K562 (cell line): ENCODE measurements at regions not wholly inside any gene's neighbourhood (a gene's known extent, or its start where the extent isn't known, plus 50 kb on each side); places are given as distances from the start of the nearest gene placed in this dataset.

Source experiments
- ATAC-seq: fragments of 200-7000 bp; cut with Tn5 transposase; 3 replicates; pipeline ENCODE4 v1.9.1; 2020; ENCODE audit warnings: moderate library complexity
- BruUV-seq: library from RNA; stranded (reverse); fragments of 400-500 nt; replicated peaks from 2 replicates; lab custom pipeline; 2021; lab: Mats Ljungman, UMichigan
- CTCF ChIA-PET: fragments of 300-600 bp; formaldehyde crosslinking; extraction: SDS; loops from one replicate; lab custom pipeline; 2021; ENCODE audit warnings: low intra/inter-chr PET ratio; lab: Yijun Ruan, JAX
- POLR2A ChIA-PET: fragments of 300-600, 350-650 bp; sonication (Branson Sonifier 250); formaldehyde crosslinking; extraction: SDS; loops from one replicate; lab custom pipeline; 2021; ENCODE audit warnings: antibody characterized with exemption, inconsistent platforms; lab: Yijun Ruan, JAX
- DNase-seq, 4 experiments: peaks; one replicate each; pipeline versions ENCODE4 v3.0.0 to v3.0.0-alpha.2; 2011 to 2018; ENCODE audit warnings: low spot score in 3 of 4, mixed read lengths in 3 of 4; ENCODE audit errors: extremely low read depth in 1 of 4
- FAIRE-seq: peaks from 2 replicates; lab custom pipeline; 2011; peaks lifted over from hg19 to GRCh38; lab: Jason Lieb, UNC
- H2AFZ ChIP-seq: 2 replicates; pipeline ENCODE4 v1.6.0; 2011; ENCODE audit warnings: low read depth, low read length, control low read depth, inconsistent platforms
- H3K27ac ChIP-seq: fragments of 200-600 bp; 3 replicates; pipeline ENCODE4 v1.8.0; 2011; ENCODE audit warnings: low read depth, mild to moderate bottlenecking, control low read depth, inconsistent platforms, low read length, moderate library complexity, mixed read lengths; ENCODE audit errors: extremely low read depth
- H3K27me3 ChIP-seq, 2 experiments: fragments of 300-600 bp in 1 of 2; 2 replicates in 1 of 2; 3 replicates in 1 of 2; pipeline versions ENCODE4 v1.6.0 to v1.8.0; 2011; ENCODE audit warnings: inconsistent platforms in 2 of 2, low read length in 2 of 2, mild to moderate bottlenecking in 1 of 2, mixed read lengths in 1 of 2, moderate library complexity in 1 of 2; ENCODE audit not compliant: control insufficient read depth in 2 of 2, insufficient read depth in 2 of 2
- H3K36me3 ChIP-seq: fragments of 300-600 bp; 3 replicates; pipeline ENCODE4 v1.8.0; 2011; ENCODE audit warnings: mild to moderate bottlenecking, low read length, inconsistent platforms; ENCODE audit not compliant: control insufficient read depth, insufficient read depth
- H3K4me1 ChIP-seq, 2 experiments: fragments of 200-600 bp in 1 of 2; replicated peaks in 1 of 2; 2 replicates in 1 of 2; 3 replicates in 1 of 2; pipeline versions ENCODE4 v1.5.1 to v1.8.0; 2011; ENCODE audit warnings: inconsistent platforms in 2 of 2, low read length in 2 of 2, mild to moderate bottlenecking in 1 of 2, mixed read lengths in 1 of 2, moderate library complexity in 1 of 2; ENCODE audit not compliant: control insufficient read depth in 2 of 2, insufficient read depth in 2 of 2
- H3K4me2 ChIP-seq: 2 replicates; pipeline ENCODE4 v1.6.1; 2011; ENCODE audit warnings: low read length, control low read depth, inconsistent platforms, mixed read lengths; ENCODE audit not compliant: insufficient read depth
- H3K4me3 ChIP-seq: fragments of 200-600 bp; sonication (generic), shearing (Covaris generic); 2 replicates; pipeline ENCODE4 v1.5.1; 2016; ENCODE audit warnings: control low read depth, inconsistent platforms
- H3K79me2 ChIP-seq: fragments of 200-600 bp; 3 replicates; pipeline ENCODE4 v1.8.0; 2011; ENCODE audit warnings: low read length, inconsistent platforms; ENCODE audit not compliant: control insufficient read depth, insufficient read depth
- H3K9ac ChIP-seq, 2 experiments: 2 replicates each; pipeline versions ENCODE4 v1.6.0 to v1.6.1; 2011; ENCODE audit warnings: low read depth in 2 of 2, low read length in 2 of 2, control low read depth in 1 of 2, inconsistent platforms in 1 of 2, mild to moderate bottlenecking in 1 of 2, mixed read lengths in 1 of 2; ENCODE audit not compliant: insufficient read depth in 1 of 2
- H3K9me1 ChIP-seq: one replicate; pipeline ENCODE4 v1.6.0; 2011; ENCODE audit warnings: inconsistent platforms, mild to moderate bottlenecking, low read length, moderate library complexity; ENCODE audit not compliant: control insufficient read depth, insufficient read depth
- H3K9me3 ChIP-seq: replicated peaks from 2 replicates; pipeline ENCODE4 v1.5.1; 2011; ENCODE audit warnings: low read depth, low read length, inconsistent platforms; ENCODE audit not compliant: control insufficient read depth, insufficient read depth
- H4K20me1 ChIP-seq: replicated peaks from 2 replicates; pipeline ENCODE4 v1.6.1; 2011; ENCODE audit warnings: low read length, inconsistent platforms, mixed read lengths; ENCODE audit not compliant: control insufficient read depth, insufficient read depth
- ARID2 ChIP-seq: fragments of 450-650 bp; IDR thresholded peaks from 2 replicates; pipeline ENCODE4 v1.6.1; 2017; ENCODE audit warnings: antibody characterized with exemption, mild to moderate bottlenecking
- BCLAF1 ChIP-seq, 2 experiments: fragments of 450-650 bp in 1 of 2; IDR thresholded peaks; 2 replicates each; pipeline ENCODE4 v1.6.1; 2011 to 2017; ENCODE audit warnings: low read depth in 2 of 2, antibody characterized with exemption in 1 of 2, borderline replicate concordance in 1 of 2, low read length in 1 of 2, mild to moderate bottlenecking in 1 of 2, mixed read lengths in 1 of 2; ENCODE audit not compliant: control insufficient read depth in 1 of 2
- CBX2 ChIP-seq: fragments of 200-600 bp; sonication (generic); IDR thresholded peaks from one replicate; pipeline ENCODE4 v1.6.1; 2012; ENCODE audit warnings: mild to moderate bottlenecking, low read length, inconsistent platforms; ENCODE audit not compliant: insufficient read depth, poor library complexity, severe bottlenecking
- HMBOX1 ChIP-seq: sonication (generic); IDR thresholded peaks from 2 replicates; pipeline ENCODE4 v1.6.1; 2016
- NFYB ChIP-seq: IDR thresholded peaks from 2 replicates; pipeline ENCODE4 v1.6.1; 2011; ENCODE audit warnings: mild to moderate bottlenecking, moderate library complexity; ENCODE audit not compliant: insufficient read length; ENCODE audit errors: extremely low read depth
- NR4A1 ChIP-seq, 2 experiments: fragments of 250-450 bp in 1 of 2; fragments of 450-650 bp in 1 of 2; sonication (Bioruptor Pico) in 1 of 2; IDR thresholded peaks; 2 replicates each; pipeline versions ENCODE4 v1.4.0 to v1.6.1; 2016 to 2020; ENCODE audit warnings: mild to moderate bottlenecking in 2 of 2, missing compliant biosample characterization in 1 of 2, missing genetic modification characterization in 1 of 2, moderate library complexity in 1 of 2
- PHB2 ChIP-seq: fragments of 450-650 bp; IDR thresholded peaks from 2 replicates; pipeline ENCODE4 v1.6.1; 2017; ENCODE audit warnings: low read depth
- PPARD ChIP-seq: fragments of 250-450 bp; sonication (Bioruptor Pico); IDR thresholded peaks from 2 replicates; pipeline ENCODE4 v1.8.0; 2022; ENCODE audit warnings: inconsistent platforms, mild to moderate bottlenecking, moderate library complexity
- PRDM10 ChIP-seq: fragments of 450-650 bp; IDR thresholded peaks from 2 replicates; pipeline ENCODE4 v1.6.1; 2018; ENCODE audit not compliant: partially characterized antibody
- RHOXF2B ChIP-seq: fragments of 250-450 bp; sonication (Bioruptor Pico); conservative IDR thresholded peaks from 2 replicates; pipeline ENCODE4 v1.5.1; 2021
- SAFB ChIP-seq: fragments of 200-400 bp; formaldehyde crosslinking; IDR thresholded peaks from 2 replicates; pipeline ENCODE4 v1.6.1; 2017; ENCODE audit warnings: low read depth, low read length, borderline replicate concordance
- SNIP1 ChIP-seq: fragments of 450-650 bp; IDR thresholded peaks from 2 replicates; pipeline ENCODE4 v1.7.1; 2017; ENCODE audit warnings: low read depth, mild to moderate bottlenecking
- ZBTB8A ChIP-seq: fragments of 450-650 bp; IDR thresholded peaks from 2 replicates; pipeline ENCODE4 v1.6.1; 2018; ENCODE audit warnings: mild to moderate bottlenecking, moderate library complexity; ENCODE audit not compliant: partially characterized antibody
- WGBS: fragments of 100-300 bp; shearing (Covaris generic); methylation state at CpG from one replicate; pipeline ENCODE4 v1.1.6; 2016; ENCODE audit warnings: low coverage, mixed read lengths; ENCODE audit not compliant: insufficient coverage; ENCODE audit errors: missing lambda C conversion rate; 5-methylcytosine and 5-hydroxymethylcytosine counted together
- in situ Hi-C: fragments of 300-500 bp; cut with MboI; formaldehyde crosslinking; loops from 4 replicates; pipeline ENCODE4 v1.15.0; 2018; ENCODE audit warnings: inconsistent platforms, mixed read lengths
- intact Hi-C: fragments of 100-400 bp; cut with micrococcal nuclease; formaldehyde crosslinking; loops from 2 replicates; pipeline ENCODE4 v1.14.2; 2022

DNA sequence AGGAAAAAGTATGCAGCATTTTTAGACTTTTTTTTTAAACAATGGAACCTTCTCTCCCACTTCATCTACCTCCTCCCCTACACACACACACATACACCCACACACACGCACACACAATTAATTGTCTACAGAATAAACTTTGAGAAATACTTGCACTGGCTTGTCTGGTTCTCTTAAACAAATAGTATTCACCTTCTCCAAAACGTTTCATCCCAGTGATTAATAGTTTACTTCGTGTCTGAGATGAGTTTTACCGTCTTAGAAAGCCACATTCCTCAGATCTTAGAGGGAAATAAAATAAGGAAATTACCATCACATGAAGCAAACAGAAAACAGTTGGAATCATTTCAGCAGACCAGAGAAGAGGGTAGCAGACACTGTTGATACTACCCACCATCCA lies 570.6 kb upstream of the CLINT1 start (continued):
- TF ChIP-seq PRDM10 (no peak), PHB2 (no peak), NR4A1 (CRISPR knock-in tag; IDR thresholded peaks at IDR 0.05) (no peak), NR4A1 (tag; IDR thresholded peaks at IDR 0.05) (no peak), RHOXF2B (CRISPR knock-in tag) (no peak)

DNA sequence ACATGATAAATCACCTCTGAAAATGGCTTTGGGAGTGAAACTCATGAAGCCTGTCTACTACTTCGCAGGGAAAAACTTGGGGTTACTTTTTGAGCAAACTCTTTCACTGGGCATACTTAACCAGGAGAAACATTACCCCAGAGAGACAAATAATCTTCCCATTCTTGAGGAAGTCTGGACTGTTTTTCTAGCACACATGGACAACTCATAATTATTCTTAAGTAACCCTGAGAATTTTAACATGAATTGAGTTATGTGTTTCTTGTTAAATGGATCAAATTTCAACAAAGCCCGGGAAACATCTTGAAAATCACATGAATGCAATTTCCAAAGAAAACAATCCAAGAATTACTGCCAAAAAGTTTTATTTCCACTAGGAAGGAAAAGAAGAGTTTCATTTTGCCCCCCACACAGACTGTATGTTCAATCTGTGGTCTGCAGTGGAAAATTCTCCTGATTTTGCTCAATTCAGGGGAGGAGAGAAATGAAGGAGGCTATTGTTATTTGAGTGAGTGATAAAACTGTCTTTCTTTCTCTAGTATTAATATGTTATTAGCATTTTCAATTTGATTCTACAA lies 564.8 kb upstream of the CLINT1 start:
- no peaks in the 10 kb centered on the region for H4K20me1 ChIP-seq
- intact Hi-C loops (no loop called here), in situ Hi-C loops (no loop called here)
- H3K4me1 ChIP-seq, result no peaks in the 10 kb centered on the region
- no peak overlapping the region for H2AFZ ChIP-seq
- 0% methylated on average over 2 of the region's 2 CpGs for WGBS
- BruUV-seq, result no TSS peak
- POLR2A ChIA-PET, result no interaction called here
- no peaks in the 10 kb centered on the region for H3K27me3 ChIP-seq
- H3K9ac ChIP-seq, result no peak overlapping the region
- H3K4me3 ChIP-seq, result no peak overlapping the region
- H3K9me3 ChIP-seq, result no peaks in the 10 kb centered on the region
- H3K27ac ChIP-seq, result no peak overlapping the region
- DNase-seq, result no peak
- H3K9me1 ChIP-seq, result no peaks in the 10 kb centered on the region
- no peaks in the 10 kb centered on the region for H3K79me2 ChIP-seq
- CTCF ChIA-PET, result no interaction called here
- FAIRE-seq, result no peak
- ATAC-seq, result no peak
- H3K36me3 ChIP-seq, result no peaks in the 10 kb centered on the region
- H3K4me2 ChIP-seq, result no peak overlapping the region
- no peak for TF ChIP-seq BCLAF1 (IDR thresholded peaks at IDR 0.05; ENCODE audit: borderline replicate concordance in 1 of 2, control insufficient read depth in 1 of 2, low read depth in 2 of 2, low read length in 1 of 2)
- TF ChIP-seq SAFB, result no peak
- TF ChIP-seq ZBTB8A, result no peak
- no peak for TF ChIP-seq ARID2
- TF ChIP-seq HMBOX1, result no peak
- no peak for TF ChIP-seq CBX2
- no peak for TF ChIP-seq SNIP1
- TF ChIP-seq PPARD (CRISPR knock-in tag), result no peak
- no peak for TF ChIP-seq NFYB
